IMR-90 (cell line): ENCODE measurements at regions not wholly inside any gene's neighbourhood (a gene's known extent, or its start where the extent isn't known, plus 50 kb on each side); places are given as distances from the start of the nearest gene placed in this dataset.

Source experiments
- ATAC-seq: fragments of 200-7000 bp; cut with Tn5 transposase; 2 replicates; pipeline ENCODE4 v1.9.1; 2020; ENCODE audit warnings: low read depth, mild to moderate bottlenecking, moderate library complexity
- BruUV-seq: library from RNA; stranded (reverse); fragments of 400-500 nt; replicated peaks from 2 replicates; lab custom pipeline; 2021; lab: Mats Ljungman, UMichigan
- CTCF ChIA-PET: fragments of 300-600 bp; formaldehyde crosslinking; extraction: SDS; loops from one replicate; lab custom pipeline; 2021; ENCODE audit warnings: antibody characterized with exemption; lab: Yijun Ruan, JAX
- POLR2A ChIA-PET: fragments of 300-600 bp; sonication (Branson Sonifier 250); formaldehyde crosslinking; loops from one replicate; lab custom pipeline; 2022; ENCODE audit warnings: antibody characterized with exemption; ENCODE audit not compliant: unreplicated experiment; lab: Charles Lee
- DNase-seq: peaks from one replicate; pipeline ENCODE4 v3.0.0; 2013
- H2AFZ ChIP-seq: replicated peaks from 2 replicates; pipeline ENCODE3; 2013; ENCODE audit warnings: low read length, mild to moderate bottlenecking; ENCODE audit not compliant: poor library complexity
- H2AK5ac ChIP-seq: 2 replicates; pipeline ENCODE4 v1.6.1; 2013; ENCODE audit warnings: low read depth, low read length, inconsistent platforms
- H2AK9ac ChIP-seq: replicated peaks from 2 replicates; pipeline ENCODE3; 2013; ENCODE audit warnings: mild to moderate bottlenecking, low read depth, low read length, moderate library complexity; ENCODE audit not compliant: poor library complexity
- H2BK120ac ChIP-seq: 2 replicates; pipeline ENCODE4 v1.6.1; 2013; ENCODE audit warnings: low read depth, low read length, inconsistent platforms
- H2BK15ac ChIP-seq: 3 replicates; pipeline ENCODE4 v1.6.1; 2013; ENCODE audit warnings: low read depth, low read length, inconsistent platforms
- H2BK20ac ChIP-seq: 2 replicates; pipeline ENCODE4 v1.6.1; 2013; ENCODE audit warnings: low read depth, mild to moderate bottlenecking, inconsistent platforms, low read length, moderate library complexity
- H2BK5ac ChIP-seq: 2 replicates; pipeline ENCODE4 v1.6.1; 2013; ENCODE audit warnings: mild to moderate bottlenecking, low read depth, low read length, inconsistent platforms; ENCODE audit not compliant: poor library complexity, severe bottlenecking
- H3K14ac ChIP-seq: replicated peaks from 2 replicates; pipeline ENCODE4 v1.6.1; 2013; ENCODE audit warnings: low read depth, low read length, inconsistent platforms
- H3K18ac ChIP-seq: 2 replicates; pipeline ENCODE4 v1.6.1; 2013; ENCODE audit warnings: low read depth, low read length, control low read depth
- H3K23ac ChIP-seq: 2 replicates; pipeline ENCODE4 v1.6.1; 2013; ENCODE audit warnings: low read depth, low read length, inconsistent platforms
- H3K27ac ChIP-seq: 2 replicates; pipeline ENCODE4 v1.5.1; 2013; ENCODE audit warnings: mild to moderate bottlenecking, control low read depth, low read length; ENCODE audit not compliant: insufficient read depth
- H3K27me3 ChIP-seq: 2 replicates; pipeline ENCODE4 v1.6.1; 2013; ENCODE audit warnings: low read length; ENCODE audit not compliant: control insufficient read depth, insufficient read depth
- H3K36me3 ChIP-seq: 2 replicates; pipeline ENCODE4 v1.6.1; 2013; ENCODE audit warnings: low read length, mixed read lengths; ENCODE audit not compliant: control insufficient read depth, insufficient read depth
- H3K4ac ChIP-seq: 2 replicates; pipeline ENCODE4 v1.6.1; 2013; ENCODE audit warnings: low read depth, low read length, inconsistent platforms
- H3K4me1 ChIP-seq: 2 replicates; pipeline ENCODE4 v1.6.1; 2013; ENCODE audit warnings: low read length, mixed read lengths; ENCODE audit not compliant: control insufficient read depth, insufficient read depth
- H3K4me2 ChIP-seq: 2 replicates; pipeline ENCODE4 v1.6.1; 2013; ENCODE audit warnings: low read depth, mild to moderate bottlenecking, control low read depth, low read length, moderate library complexity
- H3K4me3 ChIP-seq: 2 replicates; pipeline ENCODE4 v1.5.1; 2013; ENCODE audit warnings: low read depth, mild to moderate bottlenecking, control low read depth, low read length, moderate library complexity; ENCODE audit not compliant: insufficient read depth
- H3K56ac ChIP-seq: 2 replicates; pipeline ENCODE4 v1.6.1; 2013; ENCODE audit warnings: low read length, inconsistent platforms; ENCODE audit not compliant: insufficient read depth; ENCODE audit errors: extremely low read depth
- H3K79me1 ChIP-seq, 2 experiments: 2 replicates each; pipeline ENCODE4 v1.6.1; 2013; ENCODE audit warnings: low read length in 2 of 2, inconsistent platforms in 1 of 2, low read depth in 1 of 2
- H3K9ac ChIP-seq: 2 replicates; pipeline ENCODE4 v1.6.1; 2013; ENCODE audit warnings: low read depth, low read length, control low read depth
- H3K9me1 ChIP-seq: 2 replicates; pipeline ENCODE4 v1.6.1; 2013; ENCODE audit warnings: low read length, inconsistent platforms; ENCODE audit not compliant: insufficient read depth
- H3K9me3 ChIP-seq: 2 replicates; pipeline ENCODE4 v1.6.1; 2013; ENCODE audit warnings: low read length; ENCODE audit not compliant: control insufficient read depth, insufficient read depth
- H4K20me1 ChIP-seq: 2 replicates; pipeline ENCODE4 v1.6.1; 2013; ENCODE audit warnings: low read length, inconsistent platforms; ENCODE audit not compliant: insufficient read depth
- H4K5ac ChIP-seq: 2 replicates; pipeline ENCODE4 v1.6.1; 2013; ENCODE audit warnings: mild to moderate bottlenecking, low read depth, low read length, control low read depth
- H4K8ac ChIP-seq, 2 experiments: 2 replicates each; pipeline ENCODE4 v1.6.1; 2013; ENCODE audit warnings: low read depth in 2 of 2, low read length in 2 of 2, control low read depth in 1 of 2, inconsistent platforms in 1 of 2
- H4K91ac ChIP-seq: 2 replicates; pipeline ENCODE4 v1.6.1; 2013; ENCODE audit warnings: low read depth, low read length, inconsistent platforms; ENCODE audit not compliant: insufficient read depth
- BHLHE40 ChIP-seq: fragments of 150-350 bp; IDR thresholded peaks from 2 replicates; pipeline ENCODE4 v1.6.1; 2016; ENCODE audit warnings: mild to moderate bottlenecking, low read depth, low read length
- CEBPB ChIP-seq: IDR thresholded peaks from 2 replicates; pipeline ENCODE4 v1.6.1; 2012; ENCODE audit warnings: low read depth, low read length, improper control_type of control experiment
- CHD1 ChIP-seq: IDR thresholded peaks from 2 replicates; pipeline ENCODE4 v1.6.1; 2012; ENCODE audit warnings: low read depth, low read length, improper control_type of control experiment
- FOS ChIP-seq: fragments of 150-350 bp; IDR thresholded peaks from 2 replicates; pipeline ENCODE4 v1.6.1; 2016; ENCODE audit warnings: low read depth, low read length
- MAFK ChIP-seq: IDR thresholded peaks from 2 replicates; pipeline ENCODE4 v1.6.1; 2012; ENCODE audit warnings: low read depth, low read length, improper control_type of control experiment
- MXI1 ChIP-seq: IDR thresholded peaks from 2 replicates; pipeline ENCODE4 v1.6.1; 2012; ENCODE audit warnings: low read depth, mild to moderate bottlenecking, low read length, moderate library complexity, borderline replicate concordance
- NFE2L2 ChIP-seq: fragments of 150-350 bp; IDR thresholded peaks from 2 replicates; pipeline ENCODE4 v1.6.1; 2016; ENCODE audit warnings: low read depth, mild to moderate bottlenecking, low read length
- POLR2A ChIP-seq: IDR thresholded peaks from 2 replicates; pipeline ENCODE4 v1.6.1; 2012; ENCODE audit warnings: mild to moderate bottlenecking, low read depth, low read length
- RAD21 ChIP-seq: IDR thresholded peaks from 2 replicates; pipeline ENCODE4 v1.6.1; 2012; ENCODE audit warnings: low read length, improper control_type of control experiment
- RCOR1 ChIP-seq: IDR thresholded peaks from 2 replicates; pipeline ENCODE4 v1.6.1; 2012; ENCODE audit warnings: mild to moderate bottlenecking, low read length, improper control_type of control experiment; ENCODE audit not compliant: insufficient replicate concordance
- RFX5 ChIP-seq: IDR thresholded peaks from 2 replicates; pipeline ENCODE4 v1.8.0; 2012; ENCODE audit warnings: low read depth, mild to moderate bottlenecking, low read length, moderate library complexity
- SMC3 ChIP-seq: fragments of 150-350 bp; IDR thresholded peaks from 2 replicates; pipeline ENCODE4 v1.6.1; 2016; ENCODE audit warnings: low read depth, mild to moderate bottlenecking, antibody characterized with exemption, low read length, moderate library complexity
- WGBS, 2 experiments: methylation state at CpG; one replicate each; pipeline versions ENCODE4 v1.1.5 to v1.1.7; 2013; ENCODE audit warnings: missing lambda C conversion rate in 2 of 2; ENCODE audit not compliant: insufficient read length in 1 of 2; ENCODE audit errors: extremely low coverage in 2 of 2; 5-methylcytosine and 5-hydroxymethylcytosine counted together
- dilution Hi-C: fragments of 300-500 bp; cut with HindIII; formaldehyde crosslinking; loops from one replicate; pipeline ENCODE4 v1.14.3; 2018; ENCODE audit warnings: low sequenced_read_pairs; ENCODE audit not compliant: unreplicated experiment
- in situ Hi-C: fragments of 300-500 bp; cut with MboI; formaldehyde crosslinking; loops from 3 replicates; pipeline ENCODE4 v1.14.3; 2019; ENCODE audit warnings: low sequenced_read_pairs, inconsistent platforms, mixed read lengths
- intact Hi-C: fragments of 100-400 bp; cut with micrococcal nuclease; formaldehyde crosslinking; loops from 2 replicates; pipeline ENCODE4 v1.10.0; 2022
- TF ChIP-seq, protein P1 (sequence below): conservative IDR thresholded peaks from 2 replicates; pipeline ENCODE4 v1.5.1; 2012; ENCODE audit warnings: mild to moderate bottlenecking, low read depth, low read length, improper control_type of control experiment
- TF ChIP-seq, protein P2 (sequence below): fragments of 150-350 bp; IDR thresholded peaks from 2 replicates; pipeline ENCODE4 v1.6.1; 2016; ENCODE audit warnings: low read depth, mild to moderate bottlenecking, low read length, moderate library complexity, borderline replicate concordance
- TF ChIP-seq, protein P3 (sequence below): fragments of 150-350 bp; IDR thresholded peaks from 2 replicates; pipeline ENCODE4 v1.6.1; 2017; ENCODE audit warnings: mild to moderate bottlenecking, antibody characterized with exemption, low read length, low read depth

DNA sequence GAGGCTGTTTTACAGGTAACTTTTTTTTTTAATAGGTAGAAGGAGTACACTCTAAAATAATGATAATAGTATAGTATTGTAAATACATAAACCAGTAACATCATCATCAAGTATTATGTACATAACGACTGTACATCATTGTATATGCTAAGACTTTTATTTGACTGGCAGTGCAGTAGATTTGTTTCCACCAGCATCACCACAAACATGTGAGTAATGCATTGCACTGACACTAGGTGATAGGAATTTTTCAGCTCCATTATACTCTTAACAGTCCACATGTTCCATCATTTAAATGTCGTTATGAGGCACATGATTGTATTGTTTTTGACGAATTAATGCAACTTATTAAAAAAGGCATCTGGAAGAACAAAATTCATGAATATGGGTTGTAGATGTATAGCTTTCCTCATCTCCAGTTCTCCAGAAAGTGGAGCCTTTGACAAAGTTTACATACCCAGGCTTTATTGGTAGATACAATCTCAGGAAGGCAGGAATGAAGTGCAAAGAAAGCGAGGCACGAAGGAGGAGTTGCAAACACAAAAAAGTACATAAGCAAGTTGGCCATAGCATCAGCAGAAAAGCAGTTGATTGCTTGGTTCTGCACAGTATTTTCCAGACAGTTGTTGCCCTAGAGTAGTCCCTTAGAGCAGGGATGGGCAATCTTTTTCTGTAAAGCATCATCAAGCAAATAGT is 336.9 kb upstream of the NR3C2 start:
- Histone ChIP-seq H3K9me1 (no peaks in the 10 kb centered on the region), H3K4ac (peak overlapping the region; percentile 60), H2BK5ac (peak overlapping the region; percentile 81), H3K23ac (no peak overlapping the region), H3K27ac (no peak overlapping the region), H3K9me3 (peaks cover 3% of the 10 kb centered on the region; the same call in 1 of the 2 replicates), H3K14ac (no peak overlapping the region), H4K8ac (peak overlapping the region in 1 of 2 experiments; percentile 59; a peak in 2 of 4 replicates), H3K4me2 (no peak overlapping the region), H3K79me1 (no peaks in the 10 kb centered on the region), H3K18ac (peak overlapping the region; percentile 93; the same call in 1 of the 2 replicates), H3K56ac (no peak overlapping the region), H4K5ac (peak overlapping the region; percentile 76; the same call in 1 of the 2 replicates), H4K20me1 (no peaks in the 10 kb centered on the region), H2BK15ac (no peak overlapping the region), H2AK9ac (no peak overlapping the region), H3K36me3 (no peaks in the 10 kb centered on the region), H2BK120ac (peak overlapping the region; percentile 69), H2AK5ac (0 out of 2 replicates have a peak overlapping the region, but pooled peaks have one; percentile 44), H2BK20ac (no peak overlapping the region), H3K27me3 (no peaks in the 10 kb centered on the region), H3K4me3 (no peak overlapping the region), H3K4me1 (peaks cover 10% of the 10 kb centered on the region; the same call in 1 of the 2 replicates), H4K91ac (peak overlapping the region; percentile 29; the same call in 1 of the 2 replicates), H2AFZ (no peak overlapping the region), H3K9ac (no peak overlapping the region)
- 100% methylated on average over 2 of the region's 5 CpGs; no CpG with 5 or more reads in 1 of the 2 experiments for WGBS, 2 experiments
- peak; percentile 49 for DNase-seq
- in situ Hi-C loops (no loop called here), dilution Hi-C loops (no loop called here), intact Hi-C loops (loop anchor here (10.0 kb wide), 1 partner anchor 486 kb away; no protein-coding TSS in a partner anchor)
- POLR2A ChIA-PET: no interaction called here
- ATAC-seq: peak; percentile 40; the same call in 1 of the 2 replicates
- CTCF ChIA-PET: no interaction called here
- no TSS peak for BruUV-seq
- TF ChIP-seq, protein P1, sequence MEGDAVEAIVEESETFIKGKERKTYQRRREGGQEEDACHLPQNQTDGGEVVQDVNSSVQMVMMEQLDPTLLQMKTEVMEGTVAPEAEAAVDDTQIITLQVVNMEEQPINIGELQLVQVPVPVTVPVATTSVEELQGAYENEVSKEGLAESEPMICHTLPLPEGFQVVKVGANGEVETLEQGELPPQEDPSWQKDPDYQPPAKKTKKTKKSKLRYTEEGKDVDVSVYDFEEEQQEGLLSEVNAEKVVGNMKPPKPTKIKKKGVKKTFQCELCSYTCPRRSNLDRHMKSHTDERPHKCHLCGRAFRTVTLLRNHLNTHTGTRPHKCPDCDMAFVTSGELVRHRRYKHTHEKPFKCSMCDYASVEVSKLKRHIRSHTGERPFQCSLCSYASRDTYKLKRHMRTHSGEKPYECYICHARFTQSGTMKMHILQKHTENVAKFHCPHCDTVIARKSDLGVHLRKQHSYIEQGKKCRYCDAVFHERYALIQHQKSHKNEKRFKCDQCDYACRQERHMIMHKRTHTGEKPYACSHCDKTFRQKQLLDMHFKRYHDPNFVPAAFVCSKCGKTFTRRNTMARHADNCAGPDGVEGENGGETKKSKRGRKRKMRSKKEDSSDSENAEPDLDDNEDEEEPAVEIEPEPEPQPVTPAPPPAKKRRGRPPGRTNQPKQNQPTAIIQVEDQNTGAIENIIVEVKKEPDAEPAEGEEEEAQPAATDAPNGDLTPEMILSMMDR: no peak
- TF ChIP-seq RAD21 (no peak), MAFK (no peak), POLR2A (no peak), MXI1 (no peak), CHD1 (no peak), NFE2L2 (no peak), CEBPB (no peak), RCOR1 (no peak), SMC3 (no peak), RFX5 (no peak), FOS (no peak), BHLHE40 (no peak)
- TF ChIP-seq, protein P2, sequence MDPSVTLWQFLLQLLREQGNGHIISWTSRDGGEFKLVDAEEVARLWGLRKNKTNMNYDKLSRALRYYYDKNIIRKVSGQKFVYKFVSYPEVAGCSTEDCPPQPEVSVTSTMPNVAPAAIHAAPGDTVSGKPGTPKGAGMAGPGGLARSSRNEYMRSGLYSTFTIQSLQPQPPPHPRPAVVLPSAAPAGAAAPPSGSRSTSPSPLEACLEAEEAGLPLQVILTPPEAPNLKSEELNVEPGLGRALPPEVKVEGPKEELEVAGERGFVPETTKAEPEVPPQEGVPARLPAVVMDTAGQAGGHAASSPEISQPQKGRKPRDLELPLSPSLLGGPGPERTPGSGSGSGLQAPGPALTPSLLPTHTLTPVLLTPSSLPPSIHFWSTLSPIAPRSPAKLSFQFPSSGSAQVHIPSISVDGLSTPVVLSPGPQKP: no peak
- TF ChIP-seq, protein P3, sequence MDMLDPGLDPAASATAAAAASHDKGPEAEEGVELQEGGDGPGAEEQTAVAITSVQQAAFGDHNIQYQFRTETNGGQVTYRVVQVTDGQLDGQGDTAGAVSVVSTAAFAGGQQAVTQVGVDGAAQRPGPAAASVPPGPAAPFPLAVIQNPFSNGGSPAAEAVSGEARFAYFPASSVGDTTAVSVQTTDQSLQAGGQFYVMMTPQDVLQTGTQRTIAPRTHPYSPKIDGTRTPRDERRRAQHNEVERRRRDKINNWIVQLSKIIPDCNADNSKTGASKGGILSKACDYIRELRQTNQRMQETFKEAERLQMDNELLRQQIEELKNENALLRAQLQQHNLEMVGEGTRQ: no peak
